ENCODE measurements at regions not wholly inside any gene's neighbourhood (a gene's known extent, or its start where the extent isn't known, plus 50 kb on each side); places are given as distances from the start of the nearest gene placed in this dataset.

- H3K9me3 ChIP-seq (ENCODE audit: control insufficient read depth in 2 of 2, insufficient read depth in 1 of 2, low read depth in 1 of 2, low read length in 1 of 2) = no peaks in the 10 kb centered on the region
- WGBS, 3 donors = 66 to 76% (median 68%) methylated on average over 5 of the region's 5 CpGs
These were observed 243.2 kb upstream of the ZC3H12C start for GRCh38 chr11:109849946-109850345.

GRCh38 chr11:109851780-109852390 is 241.3 kb upstream of the ZC3H12C start:
- no peaks in the 10 kb centered on the region for H3K9me3 ChIP-seq (ENCODE audit: control insufficient read depth in 2 of 2, insufficient read depth in 1 of 2, low read depth in 1 of 2, low read length in 1 of 2)
- H3K4me3 ChIP-seq (ENCODE audit: low read depth in 1 of 3, low read length in 3 of 3) = no peak overlapping the region
- FAIRE-seq (no peak), DNase-seq (no peak)
- H3K27me3 ChIP-seq (ENCODE audit: control insufficient read depth in 3 of 3, insufficient read depth in 3 of 3, low read length in 3 of 3) = no peaks in the 10 kb centered on the region
- WGBS, 3 donors = 46 to 69% (median 57%) methylated on average over 1 of the region's 1 CpG
- H3K27ac ChIP-seq (ENCODE audit: low read depth in 1 of 3, low read length in 2 of 3) = no peak overlapping the region
- no peaks in the 10 kb centered on the region for H3K36me3 ChIP-seq (ENCODE audit: control insufficient read depth in 3 of 3, insufficient read depth in 2 of 3, low read depth in 1 of 3, low read length in 3 of 3)
- no peaks in the 10 kb centered on the region for H3K4me1 ChIP-seq (ENCODE audit: control insufficient read depth in 3 of 3, insufficient read depth in 2 of 3, low read depth in 1 of 3, low read length in 2 of 3)

More at GRCh38 chr11:109849946-109850345, 243.2 kb upstream of the ZC3H12C start:
- H3K27ac ChIP-seq (ENCODE audit: low read depth in 1 of 3, low read length in 2 of 3) = no peak overlapping the region
- DNase-seq = no peak
- no peaks in the 10 kb centered on the region for H3K36me3 ChIP-seq (ENCODE audit: control insufficient read depth in 3 of 3, insufficient read depth in 2 of 3, low read depth in 1 of 3, low read length in 3 of 3)
- no peaks in the 10 kb centered on the region for H3K4me1 ChIP-seq (ENCODE audit: control insufficient read depth in 3 of 3, insufficient read depth in 2 of 3, low read depth in 1 of 3, low read length in 2 of 3)
- H3K4me3 ChIP-seq (ENCODE audit: low read depth in 1 of 3, low read length in 3 of 3) = no peak overlapping the region
- no peak for FAIRE-seq
- no peaks in the 10 kb centered on the region for H3K27me3 ChIP-seq (ENCODE audit: control insufficient read depth in 3 of 3, insufficient read depth in 3 of 3, low read length in 3 of 3)

GRCh38 chr11:109853156-109853776 is 239.9 kb upstream of the ZC3H12C start:
- Histone ChIP-seq H3K4me1 (ENCODE audit: control insufficient read depth in 3 of 3, insufficient read depth in 2 of 3, low read depth in 1 of 3, low read length in 2 of 3) (no peaks in the 10 kb centered on the region), H3K27me3 (ENCODE audit: control insufficient read depth in 3 of 3, insufficient read depth in 3 of 3, low read length in 3 of 3) (no peaks in the 10 kb centered on the region), H3K9me3 (ENCODE audit: control insufficient read depth in 2 of 2, insufficient read depth in 1 of 2, low read depth in 1 of 2, low read length in 1 of 2) (no peaks in the 10 kb centered on the region), H3K4me3 (ENCODE audit: low read depth in 1 of 3, low read length in 3 of 3) (no peak overlapping the region), H3K27ac (ENCODE audit: low read depth in 1 of 3, low read length in 2 of 3) (no peak overlapping the region), H3K36me3 (ENCODE audit: control insufficient read depth in 3 of 3, insufficient read depth in 2 of 3, low read depth in 1 of 3, low read length in 3 of 3) (no peaks in the 10 kb centered on the region)
- FAIRE-seq (no peak), DNase-seq (peak; percentile 2 to 55)
- 56 to 69% (median 66%) methylated on average over 5 of the region's 5 CpGs for WGBS, 3 donors

- FAIRE-seq = no peak
- no peaks in the 10 kb centered on the region for H3K27me3 ChIP-seq (ENCODE audit: control insufficient read depth in 3 of 3, insufficient read depth in 3 of 3, low read length in 3 of 3)
These were observed 238.5 kb upstream of the ZC3H12C start for GRCh38 chr11:109854731-109855130.

GRCh38 chr11:109856928-109857327 is 236.3 kb upstream of the ZC3H12C start:
- WGBS, 3 donors = 84 to 89% (median 89%) methylated on average over 2 of the region's 2 CpGs
- Histone ChIP-seq H3K36me3 (ENCODE audit: control insufficient read depth in 3 of 3, insufficient read depth in 2 of 3, low read depth in 1 of 3, low read length in 3 of 3) (no peaks in the 10 kb centered on the region), H3K27me3 (ENCODE audit: control insufficient read depth in 3 of 3, insufficient read depth in 3 of 3, low read length in 3 of 3) (no peaks in the 10 kb centered on the region), H3K4me1 (ENCODE audit: control insufficient read depth in 3 of 3, insufficient read depth in 2 of 3, low read depth in 1 of 3, low read length in 2 of 3) (no peaks in the 10 kb centered on the region), H3K27ac (ENCODE audit: low read depth in 1 of 3, low read length in 2 of 3) (no peak overlapping the region), H3K9me3 (ENCODE audit: control insufficient read depth in 2 of 2, insufficient read depth in 1 of 2, low read depth in 1 of 2, low read length in 1 of 2) (no peaks in the 10 kb centered on the region), H3K4me3 (ENCODE audit: low read depth in 1 of 3, low read length in 3 of 3) (no peak overlapping the region)
- no peak for DNase-seq
- no peak for FAIRE-seq

More at GRCh38 chr11:109854731-109855130, 238.5 kb upstream of the ZC3H12C start:
- no peak overlapping the region for H3K27ac ChIP-seq (ENCODE audit: low read depth in 1 of 3, low read length in 2 of 3)
- no peak overlapping the region for H3K4me3 ChIP-seq (ENCODE audit: low read depth in 1 of 3, low read length in 3 of 3)
- H3K4me1 ChIP-seq (ENCODE audit: control insufficient read depth in 3 of 3, insufficient read depth in 2 of 3, low read depth in 1 of 3, low read length in 2 of 3) = no peaks in the 10 kb centered on the region
- DNase-seq = no peak
- no peaks in the 10 kb centered on the region for H3K9me3 ChIP-seq (ENCODE audit: control insufficient read depth in 2 of 2, insufficient read depth in 1 of 2, low read depth in 1 of 2, low read length in 1 of 2)
- H3K36me3 ChIP-seq (ENCODE audit: control insufficient read depth in 3 of 3, insufficient read depth in 2 of 3, low read depth in 1 of 3, low read length in 3 of 3) = no peaks in the 10 kb centered on the region

GRCh38 chr11:109857637-109858036 is 235.6 kb upstream of the ZC3H12C start:
- H3K27ac ChIP-seq (ENCODE audit: low read depth in 1 of 3, low read length in 2 of 3) = no peak overlapping the region

GRCh38 chr11:109858152-109858551 is 235.0 kb upstream of the ZC3H12C start:
- WGBS, 3 donors = 75 to 82% (median 79%) methylated on average over 4 of the region's 4 CpGs
- H3K27me3 ChIP-seq (ENCODE audit: control insufficient read depth in 3 of 3, insufficient read depth in 3 of 3, low read length in 3 of 3) = no peaks in the 10 kb centered on the region
- H3K4me3 ChIP-seq (ENCODE audit: low read depth in 1 of 3, low read length in 3 of 3) = no peak overlapping the region
- no peak overlapping the region for H3K27ac ChIP-seq (ENCODE audit: low read depth in 1 of 3, low read length in 2 of 3)
- no peak for FAIRE-seq
- DNase-seq = no peak
- H3K9me3 ChIP-seq (ENCODE audit: control insufficient read depth in 2 of 2, insufficient read depth in 1 of 2, low read depth in 1 of 2, low read length in 1 of 2) = no peaks in the 10 kb centered on the region
- no peaks in the 10 kb centered on the region for H3K36me3 ChIP-seq (ENCODE audit: control insufficient read depth in 3 of 3, insufficient read depth in 2 of 3, low read depth in 1 of 3, low read length in 3 of 3)
- no peaks in the 10 kb centered on the region for H3K4me1 ChIP-seq (ENCODE audit: control insufficient read depth in 3 of 3, insufficient read depth in 2 of 3, low read depth in 1 of 3, low read length in 2 of 3)

More at GRCh38 chr11:109857637-109858036, 235.6 kb upstream of the ZC3H12C start:
- no peak for DNase-seq
- no peak for FAIRE-seq
- H3K9me3 ChIP-seq (ENCODE audit: control insufficient read depth in 2 of 2, insufficient read depth in 1 of 2, low read depth in 1 of 2, low read length in 1 of 2) = no peaks in the 10 kb centered on the region
- H3K4me3 ChIP-seq (ENCODE audit: low read depth in 1 of 3, low read length in 3 of 3) = no peak overlapping the region
- no peaks in the 10 kb centered on the region for H3K27me3 ChIP-seq (ENCODE audit: control insufficient read depth in 3 of 3, insufficient read depth in 3 of 3, low read length in 3 of 3)
- H3K36me3 ChIP-seq (ENCODE audit: control insufficient read depth in 3 of 3, insufficient read depth in 2 of 3, low read depth in 1 of 3, low read length in 3 of 3) = no peaks in the 10 kb centered on the region
- no peaks in the 10 kb centered on the region for H3K4me1 ChIP-seq (ENCODE audit: control insufficient read depth in 3 of 3, insufficient read depth in 2 of 3, low read depth in 1 of 3, low read length in 2 of 3)

- Histone ChIP-seq H3K36me3 (ENCODE audit: control insufficient read depth in 3 of 3, insufficient read depth in 2 of 3, low read depth in 1 of 3, low read length in 3 of 3) (no peaks in the 10 kb centered on the region), H3K9me3 (ENCODE audit: control insufficient read depth in 2 of 2, insufficient read depth in 1 of 2, low read depth in 1 of 2, low read length in 1 of 2) (no peaks in the 10 kb centered on the region), H3K4me3 (ENCODE audit: low read depth in 1 of 3, low read length in 3 of 3) (no peak overlapping the region), H3K27me3 (ENCODE audit: control insufficient read depth in 3 of 3, insufficient read depth in 3 of 3, low read length in 3 of 3) (no peaks in the 10 kb centered on the region), H3K4me1 (ENCODE audit: control insufficient read depth in 3 of 3, insufficient read depth in 2 of 3, low read depth in 1 of 3, low read length in 2 of 3) (no peaks in the 10 kb centered on the region), H3K27ac (ENCODE audit: low read depth in 1 of 3, low read length in 2 of 3) (no peak overlapping the region)
- FAIRE-seq (no peak), DNase-seq (no peak)
- WGBS, 3 donors = 71 to 78% (median 77%) methylated on average over 4 of the region's 4 CpGs
These were observed 234.0 kb upstream of the ZC3H12C start for GRCh38 chr11:109859045-109859724.
